Lower leg skin (tissue), 3 donors: ENCODE measurements at regions not wholly inside any gene's neighbourhood (a gene's known extent, or its start where the extent isn't known, plus 50 kb on each side); places are given as distances from the start of the nearest gene placed in this dataset.

Experiments
- CTCF ChIP-seq, 3 donors: fragments of 450-650 bp; IDR thresholded peaks; one replicate each; pipeline ENCODE4 v1.5.1; 2016; ENCODE audit warnings: antibody characterized with exemption in 3 of 3, mild to moderate bottlenecking in 3 of 3, moderate library complexity in 2 of 3
- POLR2A ChIP-seq, 2 donors: fragments of 450-650 bp; IDR thresholded peaks; one replicate each; pipeline ENCODE4 v1.6.1; 2016 to 2017; ENCODE audit warnings: antibody characterized with exemption in 2 of 2, mild to moderate bottlenecking in 1 of 2, moderate library complexity in 1 of 2

DNA sequence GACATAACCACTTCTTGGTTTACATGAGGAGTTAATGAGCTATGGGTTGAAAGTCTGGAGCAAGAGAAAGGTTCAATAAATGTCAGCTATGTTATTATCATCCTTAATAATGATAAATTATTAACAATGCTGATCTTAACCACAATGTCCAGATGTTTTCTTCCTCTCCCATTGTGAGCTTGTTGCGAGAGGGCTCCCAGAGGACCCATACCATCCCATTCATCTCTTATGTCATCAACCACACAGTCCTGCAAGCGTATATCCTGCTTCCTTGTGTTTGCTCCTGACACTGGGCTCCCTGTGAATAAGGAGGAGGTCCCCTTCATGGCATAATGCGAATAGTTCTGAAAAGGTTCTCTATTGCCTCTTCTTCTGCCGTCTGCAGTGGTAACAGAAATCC is 266.8 kb downstream of the TLE3 start:
- TF ChIP-seq CTCF (IDR thresholded peaks at IDR 0.05), result no peak
- TF ChIP-seq POLR2A (IDR thresholded peaks at IDR 0.05), result no peak
